B cell (primary cell): ENCODE measurements at regions not wholly inside any gene's neighbourhood (a gene's known extent, or its start where the extent isn't known, plus 50 kb on each side); places are given as distances from the start of the nearest gene placed in this dataset.
"Not testable (repeated sequence)": the region's sequence is repeated elsewhere in the genome, so short reads cannot be mapped to it uniquely, and the experiment has no call there.

Experiments
- ATAC-seq: fragments of 200-7000 bp; cut with Tn5 transposase; one replicate; pipeline ENCODE4 v1.10.0; 2021; ENCODE audit warnings: low read depth, mild to moderate bottlenecking, moderate number of reproducible peaks, moderate library complexity
- CTCF ChIA-PET: fragments of 350-600 bp; sonication (Branson Sonifier 250); formaldehyde crosslinking; loops from one replicate; lab custom pipeline; 2021; ENCODE audit warnings: antibody characterized with exemption, inconsistent platforms; lab: Charles Lee
- POLR2A ChIA-PET: fragments of 350-600 bp; sonication (Branson Sonifier 250); formaldehyde crosslinking; loops from one replicate; lab custom pipeline; 2021; ENCODE audit warnings: antibody characterized with exemption; lab: Charles Lee
- DNase-seq: peaks from one replicate; pipeline ENCODE4 v3.0.0; 2013
- H2AFZ ChIP-seq: 2 replicates; pipeline ENCODE4 v1.6.1; 2012; ENCODE audit warnings: mild to moderate bottlenecking, low read depth, low read length; ENCODE audit not compliant: insufficient read depth, poor library complexity, severe bottlenecking
- H3K27ac ChIP-seq, 2 donors: 1 replicate in 1 of 2; 2 replicates in 1 of 2; pipeline ENCODE4 v1.5.1; 2012 to 2013; ENCODE audit warnings: low read length in 2 of 2, mild to moderate bottlenecking in 2 of 2, moderate library complexity in 1 of 2
- H3K27me3 ChIP-seq, 4 experiments: fragments of 200-600 bp in 1 of 4; sonication (generic) in 1 of 4; replicated peaks in 1 of 4; 1 replicate in 2 of 4; 2 replicates in 2 of 4; pipeline versions ENCODE4 v1.6.1 to v1.7.0; 2013 to 2016; ENCODE audit warnings: low read length in 3 of 4, mild to moderate bottlenecking in 2 of 4, mixed read lengths in 1 of 4, moderate library complexity in 1 of 4; ENCODE audit not compliant: insufficient read depth in 4 of 4, control insufficient read depth in 3 of 4; ENCODE audit errors: control extremely low read depth in 1 of 4
- H3K36me3 ChIP-seq, 2 experiments: replicated peaks in 1 of 2; 1 replicate in 1 of 2; 2 replicates in 1 of 2; pipeline versions ENCODE4 v1.6.1 to v1.7.1; 2013; ENCODE audit warnings: low read length in 1 of 2; ENCODE audit not compliant: insufficient read depth in 2 of 2, control insufficient read depth in 1 of 2; ENCODE audit errors: control extremely low read depth in 1 of 2, extremely low read depth in 1 of 2
- H3K4me1 ChIP-seq, 2 donors: fragments of 200-600 bp in 1 of 2; sonication (generic) in 1 of 2; 1 replicate in 1 of 2; 2 replicates in 1 of 2; pipeline versions ENCODE4 v1.5.1 to v1.6.1; 2013 to 2017; ENCODE audit warnings: low read length in 2 of 2; ENCODE audit not compliant: control insufficient read depth in 2 of 2, insufficient read depth in 2 of 2
- H3K4me2 ChIP-seq: replicated peaks from 2 replicates; pipeline ENCODE3; 2012; ENCODE audit warnings: mild to moderate bottlenecking, low read depth, low read length; ENCODE audit not compliant: poor library complexity, severe bottlenecking
- H3K4me3 ChIP-seq, 5 experiments: fragments of 200-600 bp in 1 of 5; sonication (generic) in 1 of 5; 1 replicate in 3 of 5; 2 replicates in 2 of 5; pipeline versions ENCODE4 v1.5.1 to v1.7.0; 2011 to 2016; ENCODE audit warnings: low read length in 4 of 5, mild to moderate bottlenecking in 4 of 5, low read depth in 2 of 5, control low read depth in 1 of 5, moderate library complexity in 1 of 5; ENCODE audit not compliant: insufficient read depth in 1 of 5; ENCODE audit errors: control extremely low read depth in 1 of 5, extremely low read depth in 1 of 5
- H3K79me2 ChIP-seq: fragments of 200-600 bp; sonication (generic); one replicate; pipeline ENCODE4 v1.6.0; 2016; ENCODE audit warnings: low read length; ENCODE audit not compliant: control insufficient read depth, insufficient read depth
- H3K9ac ChIP-seq: fragments of 200-600 bp; sonication (generic); 2 replicates; pipeline ENCODE4 v1.6.1; 2017; ENCODE audit warnings: mild to moderate bottlenecking, low read length, moderate library complexity
- H3K9me3 ChIP-seq, 3 donors: one replicate each; pipeline versions ENCODE4 v1.6.1 to v1.7.1; 2013; ENCODE audit warnings: low read length in 2 of 3; ENCODE audit not compliant: control insufficient read depth in 2 of 3, insufficient read depth in 1 of 3; ENCODE audit errors: control extremely low read depth in 1 of 3
- H4K20me1 ChIP-seq: 2 replicates; pipeline ENCODE4 v1.6.0; 2012; ENCODE audit warnings: mild to moderate bottlenecking, low read length; ENCODE audit not compliant: insufficient read depth, control insufficient read depth, poor library complexity, severe bottlenecking
- H3K27ac Mint-ChIP-seq: one replicate; pipeline ENCODE4 v1.8.0; 2021; ENCODE audit warnings: mixed read lengths
- H3K27me3 Mint-ChIP-seq: one replicate; pipeline ENCODE4 v1.8.0; 2021; ENCODE audit warnings: mixed read lengths
- H3K4me1 Mint-ChIP-seq: one replicate; pipeline ENCODE4 v1.8.0; 2021; ENCODE audit warnings: mixed read lengths
- H3K4me3 Mint-ChIP-seq: one replicate; pipeline ENCODE4 v1.8.0; 2021; ENCODE audit warnings: mixed read lengths
- H3K9me3 Mint-ChIP-seq: one replicate; pipeline ENCODE4 v1.8.0; 2022; ENCODE audit warnings: mixed read lengths; ENCODE audit not compliant: insufficient read depth
- EZH2 ChIP-seq: IDR thresholded peaks from 2 replicates; pipeline ENCODE4 v1.6.1; 2012; ENCODE audit warnings: borderline replicate concordance, low read depth, mild to moderate bottlenecking, moderate library complexity, low read length; ENCODE audit not compliant: insufficient read depth, poor library complexity, severe bottlenecking
- whole genome bisulfite sequencing: methylation state at CpG from one replicate; pipeline ENCODE4 v1.1.5; 2013; ENCODE audit warnings: missing lambda C conversion rate; ENCODE audit not compliant: insufficient coverage; 5-methylcytosine and 5-hydroxymethylcytosine counted together
- intact Hi-C: fragments of 100-400 bp; cut with micrococcal nuclease; formaldehyde crosslinking; loops from one replicate; pipeline ENCODE4 v1.10.0; 2022
- TF ChIP-seq, protein P1 (sequence below): fragments of 200-600 bp; IDR thresholded peaks from one replicate; pipeline ENCODE4 v1.8.0; 2022; ENCODE audit warnings: antibody characterized with exemption, mild to moderate bottlenecking

DNA sequence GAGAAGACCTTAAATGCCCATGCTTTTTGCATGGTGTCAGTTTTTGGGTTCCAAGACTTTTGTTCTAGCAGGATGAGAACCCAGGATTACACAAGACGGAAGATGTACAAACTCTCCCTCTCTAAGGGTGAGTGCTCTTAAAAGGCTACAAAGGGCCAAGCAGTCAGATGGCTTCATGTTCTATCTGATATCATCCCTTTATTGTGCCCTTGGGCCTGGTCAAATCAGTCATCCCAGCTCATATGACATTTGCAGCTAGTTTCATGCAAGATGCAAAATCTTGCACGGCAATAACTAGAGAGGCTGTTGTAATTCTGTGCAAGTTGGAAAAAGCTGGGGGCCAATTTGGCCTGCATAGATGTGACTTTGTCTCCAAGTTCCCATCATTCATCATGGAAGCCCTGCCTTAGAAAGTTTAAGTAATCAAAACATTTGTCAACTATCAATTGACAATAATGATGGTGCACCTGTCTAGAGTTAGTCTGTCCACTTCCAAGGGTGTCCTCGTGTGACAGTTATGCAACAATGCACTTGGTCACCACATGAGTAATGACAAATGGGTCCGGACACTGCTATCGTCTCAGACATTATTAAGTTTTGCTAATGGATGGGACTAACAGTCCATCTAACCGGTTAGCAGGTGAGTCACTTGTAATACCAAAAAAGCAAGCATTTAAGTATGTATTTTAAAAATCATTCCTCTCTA lies 58.6 kb upstream of the ZFHX3 start:
- no peaks in the 10 kb centered on the region for H4K20me1 ChIP-seq
- no peaks in the 10 kb centered on the region for H3K9me3 Mint-ChIP-seq
- H3K9me3 ChIP-seq, result no peaks in the 10 kb centered on the region
- H3K27ac ChIP-seq, result no peak overlapping the region
- intact Hi-C loops, result no loop called here
- H3K9ac ChIP-seq, result no peak overlapping the region
- H3K79me2 ChIP-seq, result no peaks in the 10 kb centered on the region
- no peak overlapping the region for H2AFZ ChIP-seq
- no peak for DNase-seq
- WGBS, result 60% methylated on average over 1 of the region's 6 CpGs
- H3K4me2 ChIP-seq, result no peak overlapping the region
- H3K4me1 Mint-ChIP-seq, result no peaks in the 10 kb centered on the region
- no peaks in the 10 kb centered on the region for H3K36me3 ChIP-seq
- no peak overlapping the region for H3K4me3 Mint-ChIP-seq
- H3K27me3 ChIP-seq, result no peaks in the 10 kb centered on the region
- no peak for TF ChIP-seq EZH2
- TF ChIP-seq, protein P1, sequence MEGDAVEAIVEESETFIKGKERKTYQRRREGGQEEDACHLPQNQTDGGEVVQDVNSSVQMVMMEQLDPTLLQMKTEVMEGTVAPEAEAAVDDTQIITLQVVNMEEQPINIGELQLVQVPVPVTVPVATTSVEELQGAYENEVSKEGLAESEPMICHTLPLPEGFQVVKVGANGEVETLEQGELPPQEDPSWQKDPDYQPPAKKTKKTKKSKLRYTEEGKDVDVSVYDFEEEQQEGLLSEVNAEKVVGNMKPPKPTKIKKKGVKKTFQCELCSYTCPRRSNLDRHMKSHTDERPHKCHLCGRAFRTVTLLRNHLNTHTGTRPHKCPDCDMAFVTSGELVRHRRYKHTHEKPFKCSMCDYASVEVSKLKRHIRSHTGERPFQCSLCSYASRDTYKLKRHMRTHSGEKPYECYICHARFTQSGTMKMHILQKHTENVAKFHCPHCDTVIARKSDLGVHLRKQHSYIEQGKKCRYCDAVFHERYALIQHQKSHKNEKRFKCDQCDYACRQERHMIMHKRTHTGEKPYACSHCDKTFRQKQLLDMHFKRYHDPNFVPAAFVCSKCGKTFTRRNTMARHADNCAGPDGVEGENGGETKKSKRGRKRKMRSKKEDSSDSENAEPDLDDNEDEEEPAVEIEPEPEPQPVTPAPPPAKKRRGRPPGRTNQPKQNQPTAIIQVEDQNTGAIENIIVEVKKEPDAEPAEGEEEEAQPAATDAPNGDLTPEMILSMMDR, result no peak
- no peaks in the 10 kb centered on the region for H3K4me1 ChIP-seq
- ATAC-seq, result no peak
- CTCF ChIA-PET, result no interaction called here
- no peak overlapping the region for H3K27ac Mint-ChIP-seq
- H3K4me3 ChIP-seq, result no peak overlapping the region
- POLR2A ChIA-PET, result no interaction called here
- H3K27me3 Mint-ChIP-seq, result peaks cover 4% of the 10 kb centered on the region

DNA sequence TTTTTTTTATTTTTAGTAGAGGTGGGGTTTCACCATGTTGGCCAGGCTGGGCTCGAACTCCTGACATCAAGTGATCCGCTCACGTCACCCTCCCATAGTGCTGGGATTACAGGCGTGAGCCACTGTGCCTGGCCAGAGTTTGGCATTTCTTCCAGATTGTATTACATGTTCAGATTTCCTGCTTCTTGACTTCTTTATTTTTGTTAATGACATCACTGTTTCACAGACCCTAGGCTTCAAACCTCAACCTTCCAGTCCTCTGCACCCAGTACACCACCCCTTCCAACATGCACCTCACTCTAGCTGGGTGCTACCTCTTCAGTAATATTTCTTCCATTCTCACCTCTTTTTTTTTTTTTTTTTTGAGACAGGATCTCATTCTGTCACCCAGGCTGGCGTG lies 53.6 kb upstream of the ZFHX3 start:
- Histone ChIP-seq H3K79me2 (no peaks in the 10 kb centered on the region), H2AFZ (no peak overlapping the region), H3K4me1 (no peaks in the 10 kb centered on the region), H3K27me3 (no peaks in the 10 kb centered on the region), H3K9me3 (no peaks in the 10 kb centered on the region), H3K27ac (no peak overlapping the region), H3K4me2 (no peak overlapping the region), H3K9ac (no peak overlapping the region), H3K4me3 (no peak overlapping the region), H3K36me3 (no peaks in the 10 kb centered on the region), H4K20me1 (no peaks in the 10 kb centered on the region)
- TF ChIP-seq, protein P1, result no peak
- TF ChIP-seq EZH2, result no peak
- no peak overlapping the region for H3K4me3 Mint-ChIP-seq
- H3K27me3 Mint-ChIP-seq, result peaks cover 8% of the 10 kb centered on the region
- H3K4me1 Mint-ChIP-seq, result no peaks in the 10 kb centered on the region
- CTCF ChIA-PET, result no interaction called here
- H3K9me3 Mint-ChIP-seq, result no peaks in the 10 kb centered on the region
- no peak for ATAC-seq
- DNase-seq, result no peak
- POLR2A ChIA-PET, result no interaction called here
- intact Hi-C loops, result no loop called here
- no peak overlapping the region for H3K27ac Mint-ChIP-seq
- 94% methylated on average over 4 of the region's 5 CpGs for WGBS

DNA sequence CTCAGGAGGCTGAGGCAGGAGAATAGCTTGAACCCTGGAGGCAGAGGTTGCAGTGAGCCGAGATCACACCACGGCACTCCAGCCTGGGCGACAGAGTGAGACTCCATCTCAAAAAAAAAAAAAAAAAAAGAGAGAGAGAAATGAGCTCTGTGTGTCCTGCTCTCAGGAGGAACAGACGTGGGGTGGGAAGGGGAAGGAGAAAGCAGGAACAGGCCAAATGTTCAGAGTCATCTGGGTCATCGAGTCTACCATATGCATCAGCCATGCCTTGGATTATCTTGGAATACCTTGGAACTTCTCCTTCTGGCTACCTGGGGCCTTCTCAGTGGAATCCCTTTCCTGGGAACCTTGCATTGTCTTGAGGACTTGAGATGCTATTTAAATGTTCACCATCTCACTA lies 51.7 kb upstream of the ZFHX3 start:
- H3K9me3 ChIP-seq, H3K36me3 ChIP-seq, H3K79me2 ChIP-seq, H2AFZ ChIP-seq, H3K27ac Mint-ChIP-seq, intact Hi-C loops, H3K4me1 ChIP-seq, H3K9me3 Mint-ChIP-seq, H4K20me1 ChIP-seq, H3K27ac ChIP-seq, H3K4me1 Mint-ChIP-seq, ATAC-seq, DNase-seq, H3K9ac ChIP-seq, H3K4me3 Mint-ChIP-seq, H3K27me3 Mint-ChIP-seq, POLR2A ChIA-PET, H3K4me2 ChIP-seq, H3K27me3 ChIP-seq, H3K4me3 ChIP-seq: not testable (repeated sequence)
- CTCF ChIA-PET, result interaction anchor here (0.6 to 0.7 kb wide), 2 partner anchors 14 to 1860 kb away, joined by 3 read pairs; no protein-coding TSS in a partner anchor
- 86% methylated on average over 1 of the region's 5 CpGs for WGBS
